GM12872 (cell line): ENCODE measurements at regions not wholly inside any gene's neighbourhood (a gene's known extent, or its start where the extent isn't known, plus 50 kb on each side); places are given as distances from the start of the nearest gene placed in this dataset.

ENCODE experiments used
- CTCF ChIP-seq: IDR thresholded peaks from 3 replicates; pipeline ENCODE4 v1.5.1; 2011; ENCODE audit warnings: low read depth, mild to moderate bottlenecking, low read length, moderate library complexity; ENCODE audit not compliant: insufficient read depth

GRCh38 chr6:15107644-15108382, 138.1 kb upstream of the JARID2 start:
- TF ChIP-seq CTCF = no peak

- TF ChIP-seq CTCF = no peak
Observed at GRCh38 chr6:15108383-15108715, 137.5 kb upstream of the JARID2 start.

GRCh38 chr6:15109338-15110090, 136.4 kb upstream of the JARID2 start:
- TF ChIP-seq CTCF = no peak

- no peak for TF ChIP-seq CTCF
Observed at GRCh38 chr6:15110726-15111354, 135.0 kb upstream of the JARID2 start.

- no peak for TF ChIP-seq CTCF
Observed at GRCh38 chr6:15113587-15113986, 132.3 kb upstream of the JARID2 start.

GRCh38 chr6:15114061-15114460, 131.8 kb upstream of the JARID2 start:
- no peak for TF ChIP-seq CTCF

GRCh38 chr6:15116889-15117288, 129.0 kb upstream of the JARID2 start:
- TF ChIP-seq CTCF = no peak
